SH-SY5Y (cell line): ENCODE measurements at regions not wholly inside any gene's neighbourhood (a gene's known extent, or its start where the extent isn't known, plus 50 kb on each side); places are given as distances from the start of the nearest gene placed in this dataset.

Experiments
- GATA2 ChIP-seq: IDR thresholded peaks from 2 replicates; pipeline ENCODE4 v1.6.1; 2011; ENCODE audit warnings: mild to moderate bottlenecking, low read depth, low read length
- GATA3 ChIP-seq: IDR thresholded peaks from 2 replicates; pipeline ENCODE4 v1.6.1; 2011; ENCODE audit warnings: low read depth, mild to moderate bottlenecking, low read length, moderate library complexity

GRCh38 chr4:150009533-150009932 lies 68.7 kb upstream of the DCLK2 start:
- no peak for TF ChIP-seq GATA2
- TF ChIP-seq GATA3 = no peak
